NB4 (cell line): ENCODE measurements at regions not wholly inside any gene's neighbourhood (a gene's known extent, or its start where the extent isn't known, plus 50 kb on each side); places are given as distances from the start of the nearest gene placed in this dataset.

Experiments used
- DNase-seq: peaks from one replicate; pipeline ENCODE4 v3.0.0; 2010; ENCODE audit warnings: low read depth
- H3K4me3 ChIP-seq: one replicate; pipeline ENCODE4 v1.5.1; 2011; ENCODE audit warnings: mild to moderate bottlenecking, low read depth, low read length, moderate library complexity
- CTCF ChIP-seq: IDR thresholded peaks from one replicate; pipeline ENCODE4 v1.5.1; 2012; ENCODE audit warnings: low read depth, low read length
- MAX ChIP-seq: IDR thresholded peaks from 2 replicates; pipeline ENCODE4 v1.6.1; 2011; ENCODE audit warnings: low read depth, low read length
- MYC ChIP-seq: IDR thresholded peaks from 2 replicates; pipeline ENCODE4 v1.6.1; 2011; ENCODE audit warnings: low read depth, low read length
- POLR2A ChIP-seq: IDR thresholded peaks from 2 replicates; pipeline ENCODE4 v1.6.1; 2011; ENCODE audit warnings: mild to moderate bottlenecking; ENCODE audit not compliant: insufficient read length; ENCODE audit errors: extremely low read depth

- no peak overlapping the region for H3K4me3 ChIP-seq
- no peak for TF ChIP-seq POLR2A
- DNase-seq = no peak
Observed at GRCh38 chr10:123568751-123569150, 97.4 kb upstream of the GPR26 start.

- DNase-seq = no peak
- no peak overlapping the region for H3K4me3 ChIP-seq
- TF ChIP-seq MYC (no peak), MAX (no peak), CTCF (no peak), POLR2A (no peak)
Observed at GRCh38 chr10:123569436-123570035, 96.6 kb upstream of the GPR26 start.

GRCh38 chr10:123570051-123570897, 95.9 kb upstream of the GPR26 start:
- no peak for TF ChIP-seq MYC
- no peak for TF ChIP-seq CTCF
- no peak for TF ChIP-seq POLR2A
- no peak for TF ChIP-seq MAX
- no peak for DNase-seq
- no peak overlapping the region for H3K4me3 ChIP-seq

GRCh38 chr10:123570898-123571515, 95.1 kb upstream of the GPR26 start:
- TF ChIP-seq CTCF (no peak), POLR2A (no peak), MAX (no peak), MYC (no peak)
- H3K4me3 ChIP-seq = no peak overlapping the region
- DNase-seq = no peak

GRCh38 chr10:123571978-123572377, 94.2 kb upstream of the GPR26 start:
- no peak for DNase-seq
- TF ChIP-seq POLR2A (no peak), CTCF (no peak), MAX (no peak)

GRCh38 chr10:123573236-123574108, 92.7 kb upstream of the GPR26 start:
- H3K4me3 ChIP-seq = no peak overlapping the region
- peak; percentile 66 for DNase-seq
- TF ChIP-seq CTCF (peak; percentile 88), MYC (no peak), MAX (no peak; the same call in 1 of the 2 replicates), POLR2A (no peak)

More at GRCh38 chr10:123571978-123572377, 94.2 kb upstream of the GPR26 start:
- H3K4me3 ChIP-seq = no peak overlapping the region
